GM13976 (cell line): ENCODE measurements at regions not wholly inside any gene's neighbourhood (a gene's known extent, or its start where the extent isn't known, plus 50 kb on each side); places are given as distances from the start of the nearest gene placed in this dataset.

Experiments used
- DNase-seq: peaks from one replicate; pipeline ENCODE4 v3.0.0; 2012; ENCODE audit warnings: low spot score
- in situ Hi-C: fragments of 300-500 bp; cut with MboI; formaldehyde crosslinking; loops from one replicate; pipeline ENCODE4 v1.12.0; 2022; ENCODE audit warnings: low sequenced_read_pairs, mixed read lengths, inconsistent platforms; ENCODE audit not compliant: unreplicated experiment
- TF ChIP-seq, protein P1 (sequence below): IDR thresholded peaks from 2 replicates; pipeline ENCODE4 v1.5.1; 2012; ENCODE audit warnings: borderline replicate concordance, mild to moderate bottlenecking; ENCODE audit not compliant: insufficient read depth; ENCODE audit errors: extremely low read depth, missing control alignments, control extremely low read depth

DNA sequence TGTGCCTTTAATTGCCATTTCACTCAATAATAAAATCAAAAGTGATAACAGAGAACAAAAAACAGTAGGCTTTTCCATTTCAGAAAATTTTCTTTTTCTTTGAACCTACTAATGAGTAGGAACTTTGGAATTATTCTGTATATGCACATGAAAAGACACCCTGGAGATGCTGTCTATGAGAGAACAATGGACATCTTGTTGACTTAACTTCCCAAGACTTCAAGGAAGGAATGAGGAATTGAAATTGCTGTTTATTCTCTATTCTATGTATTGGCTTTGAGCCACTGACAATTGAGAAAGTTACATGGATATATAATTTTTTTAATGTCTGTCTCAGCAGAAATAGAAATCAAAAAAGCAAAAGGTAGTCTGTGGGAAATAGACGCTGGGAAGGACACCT is 98.6 kb upstream of the PCSK2 start:
- TF ChIP-seq, protein P1, sequence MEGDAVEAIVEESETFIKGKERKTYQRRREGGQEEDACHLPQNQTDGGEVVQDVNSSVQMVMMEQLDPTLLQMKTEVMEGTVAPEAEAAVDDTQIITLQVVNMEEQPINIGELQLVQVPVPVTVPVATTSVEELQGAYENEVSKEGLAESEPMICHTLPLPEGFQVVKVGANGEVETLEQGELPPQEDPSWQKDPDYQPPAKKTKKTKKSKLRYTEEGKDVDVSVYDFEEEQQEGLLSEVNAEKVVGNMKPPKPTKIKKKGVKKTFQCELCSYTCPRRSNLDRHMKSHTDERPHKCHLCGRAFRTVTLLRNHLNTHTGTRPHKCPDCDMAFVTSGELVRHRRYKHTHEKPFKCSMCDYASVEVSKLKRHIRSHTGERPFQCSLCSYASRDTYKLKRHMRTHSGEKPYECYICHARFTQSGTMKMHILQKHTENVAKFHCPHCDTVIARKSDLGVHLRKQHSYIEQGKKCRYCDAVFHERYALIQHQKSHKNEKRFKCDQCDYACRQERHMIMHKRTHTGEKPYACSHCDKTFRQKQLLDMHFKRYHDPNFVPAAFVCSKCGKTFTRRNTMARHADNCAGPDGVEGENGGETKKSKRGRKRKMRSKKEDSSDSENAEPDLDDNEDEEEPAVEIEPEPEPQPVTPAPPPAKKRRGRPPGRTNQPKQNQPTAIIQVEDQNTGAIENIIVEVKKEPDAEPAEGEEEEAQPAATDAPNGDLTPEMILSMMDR = no peak
- in situ Hi-C loops = no loop called here

DNA sequence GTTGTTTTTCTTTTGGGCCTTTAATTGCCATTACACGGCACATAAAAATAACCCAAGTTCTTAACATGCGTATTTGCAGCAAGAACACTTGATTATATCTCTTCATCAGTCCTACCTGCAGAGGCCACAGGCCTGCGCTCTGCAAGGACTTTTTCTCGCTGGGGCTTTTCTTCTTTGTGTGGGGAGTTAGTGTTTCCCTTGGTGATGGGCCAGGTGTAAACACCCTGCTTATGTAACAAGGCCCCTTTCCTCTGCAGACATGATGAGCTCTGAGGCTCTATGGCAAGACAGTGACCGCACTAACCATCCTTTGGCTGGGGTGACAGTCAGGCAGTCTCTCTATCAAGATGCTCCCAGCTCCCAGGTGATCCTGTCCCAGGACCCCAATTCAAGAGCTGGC is 97.8 kb upstream of the PCSK2 start:
- TF ChIP-seq, protein P1 = no peak
- in situ Hi-C loops = no loop called here

More for the DNA sequence above, 98.6 kb upstream of the PCSK2 start:
- DNase-seq = no peak

DNA sequence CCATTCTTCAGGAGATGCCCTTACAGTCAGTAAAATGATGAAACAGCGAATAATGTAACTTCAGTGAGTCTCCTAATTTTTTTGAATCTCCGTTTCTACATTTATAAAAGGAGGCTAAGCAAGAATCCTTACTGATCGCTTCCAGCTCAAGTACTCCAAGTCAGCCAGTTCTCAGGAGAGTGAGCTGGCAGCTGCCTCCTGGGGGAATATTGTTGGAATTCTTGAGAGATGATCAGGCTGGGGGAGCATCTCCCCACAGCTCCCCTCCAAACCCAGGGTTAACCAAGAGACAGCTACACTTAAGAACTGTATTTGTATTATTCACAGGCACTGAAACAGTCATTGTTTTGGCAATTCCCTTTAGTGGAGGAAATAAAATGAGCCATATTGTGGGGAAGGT is 89.1 kb upstream of the PCSK2 start:
- DNase-seq = no peak
- in situ Hi-C loops = no loop called here

More for the DNA sequence above, 97.8 kb upstream of the PCSK2 start:
- no peak for DNase-seq

DNA sequence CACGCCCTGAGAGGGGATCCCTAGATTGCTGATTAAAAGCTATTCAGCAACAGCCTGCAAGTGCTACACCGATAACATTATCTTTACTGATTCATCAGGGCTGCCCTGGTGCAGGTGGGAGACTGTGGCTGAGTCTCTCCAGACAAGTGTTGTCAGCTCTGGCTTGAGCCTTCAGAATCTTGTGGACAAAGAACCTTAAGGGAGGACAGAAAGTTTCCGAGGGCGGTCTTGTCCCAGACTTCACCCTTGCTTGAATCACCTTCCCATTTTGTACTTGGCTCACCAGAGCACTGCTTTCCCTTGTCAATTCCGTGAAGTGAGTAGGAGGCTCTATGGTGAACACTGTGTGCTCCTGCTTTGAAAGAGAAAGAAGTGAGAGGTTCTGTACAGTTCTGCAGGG is 88.6 kb upstream of the PCSK2 start:
- in situ Hi-C loops = no loop called here
- DNase-seq = no peak
- TF ChIP-seq, protein P1 = no peak

More for the DNA sequence above, 89.1 kb upstream of the PCSK2 start:
- TF ChIP-seq, protein P1 = no peak

DNA sequence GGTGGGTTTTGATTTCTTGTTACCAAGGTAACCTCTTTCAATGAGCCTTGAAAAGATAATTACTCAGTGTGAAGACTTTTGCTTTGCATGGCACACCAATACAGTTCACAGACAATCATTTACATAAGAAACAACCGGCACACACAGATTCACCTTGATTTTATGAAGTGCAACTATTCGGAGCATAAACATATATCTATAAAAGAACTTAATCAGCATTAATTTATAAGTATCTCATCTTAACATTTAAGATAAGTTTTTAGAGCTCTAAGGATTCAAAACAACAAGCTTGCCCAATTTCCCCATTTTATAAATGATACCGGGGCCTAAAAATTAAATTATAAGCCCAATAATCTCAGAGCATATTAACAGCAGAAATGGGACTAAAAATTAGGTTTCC is 85.9 kb upstream of the PCSK2 start:
- DNase-seq = no peak
- TF ChIP-seq, protein P1 = no peak
- in situ Hi-C loops = no loop called here

DNA sequence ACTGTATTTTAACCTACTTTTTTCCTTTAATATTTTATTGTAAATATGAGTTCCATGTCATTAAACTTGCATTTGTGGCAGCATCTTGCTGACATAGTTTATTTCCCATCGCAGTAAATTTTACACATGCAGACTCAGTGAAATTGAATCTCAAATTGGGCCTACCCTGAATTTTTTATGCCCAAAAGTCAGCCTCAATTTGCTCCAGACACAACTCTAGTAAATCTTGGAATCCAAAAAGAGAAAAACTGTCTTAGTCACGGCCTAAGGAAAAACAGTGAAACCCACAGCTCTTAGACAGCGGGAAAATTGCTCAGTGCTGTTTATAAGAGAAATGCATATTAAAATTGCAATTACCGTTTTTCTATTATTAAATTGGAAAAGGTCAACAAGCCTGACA is 85.3 kb upstream of the PCSK2 start:
- TF ChIP-seq, protein P1 = no peak
- in situ Hi-C loops = no loop called here
- DNase-seq = no peak

DNA sequence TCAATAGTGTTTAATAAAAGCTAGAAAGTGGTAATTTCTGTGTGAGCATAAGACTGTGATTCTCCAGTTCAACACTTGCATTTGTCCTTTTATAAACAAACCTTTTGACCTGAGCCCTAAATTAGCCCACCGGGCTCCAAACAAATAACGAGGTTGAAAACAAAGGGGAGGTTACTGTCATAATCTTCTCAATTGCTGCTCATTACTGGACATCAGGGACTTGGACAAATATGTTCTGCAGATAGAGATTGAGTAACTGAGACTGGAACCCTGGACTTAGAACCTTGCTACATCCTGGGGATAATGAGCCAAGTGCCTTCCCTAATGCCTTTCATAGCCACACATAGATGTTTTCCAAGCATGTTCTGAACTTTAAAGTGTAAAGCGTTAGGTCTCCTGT is 84.2 kb upstream of the PCSK2 start:
- TF ChIP-seq, protein P1 = no peak
- in situ Hi-C loops = no loop called here
- no peak for DNase-seq
